K562 (cell line): ENCODE measurements at regions not wholly inside any gene's neighbourhood (a gene's known extent, or its start where the extent isn't known, plus 50 kb on each side); places are given as distances from the start of the nearest gene placed in this dataset.

Source experiments
- ATAC-seq: fragments of 200-7000 bp; cut with Tn5 transposase; 3 replicates; pipeline ENCODE4 v1.9.1; 2020; ENCODE audit warnings: moderate library complexity
- BruUV-seq: library from RNA; stranded (reverse); fragments of 400-500 nt; replicated peaks from 2 replicates; lab custom pipeline; 2021; lab: Mats Ljungman, UMichigan
- CTCF ChIA-PET: fragments of 300-600 bp; formaldehyde crosslinking; extraction: SDS; loops from one replicate; lab custom pipeline; 2021; ENCODE audit warnings: low intra/inter-chr PET ratio; lab: Yijun Ruan, JAX
- POLR2A ChIA-PET: fragments of 300-600, 350-650 bp; sonication (Branson Sonifier 250); formaldehyde crosslinking; extraction: SDS; loops from one replicate; lab custom pipeline; 2021; ENCODE audit warnings: antibody characterized with exemption, inconsistent platforms; lab: Yijun Ruan, JAX
- DNase-seq, 4 experiments: peaks; one replicate each; pipeline versions ENCODE4 v3.0.0 to v3.0.0-alpha.2; 2011 to 2018; ENCODE audit warnings: low spot score in 3 of 4, mixed read lengths in 3 of 4; ENCODE audit errors: extremely low read depth in 1 of 4
- FAIRE-seq: peaks from 2 replicates; lab custom pipeline; 2011; peaks lifted over from hg19 to GRCh38; lab: Jason Lieb, UNC
- H2AFZ ChIP-seq: 2 replicates; pipeline ENCODE4 v1.6.0; 2011; ENCODE audit warnings: low read depth, low read length, control low read depth, inconsistent platforms
- H3K27ac ChIP-seq: fragments of 200-600 bp; 3 replicates; pipeline ENCODE4 v1.8.0; 2011; ENCODE audit warnings: low read depth, mild to moderate bottlenecking, control low read depth, inconsistent platforms, low read length, moderate library complexity, mixed read lengths; ENCODE audit errors: extremely low read depth
- H3K27me3 ChIP-seq, 2 experiments: fragments of 300-600 bp in 1 of 2; 2 replicates in 1 of 2; 3 replicates in 1 of 2; pipeline versions ENCODE4 v1.6.0 to v1.8.0; 2011; ENCODE audit warnings: inconsistent platforms in 2 of 2, low read length in 2 of 2, mild to moderate bottlenecking in 1 of 2, mixed read lengths in 1 of 2, moderate library complexity in 1 of 2; ENCODE audit not compliant: control insufficient read depth in 2 of 2, insufficient read depth in 2 of 2
- H3K36me3 ChIP-seq: fragments of 300-600 bp; 3 replicates; pipeline ENCODE4 v1.8.0; 2011; ENCODE audit warnings: mild to moderate bottlenecking, low read length, inconsistent platforms; ENCODE audit not compliant: control insufficient read depth, insufficient read depth
- H3K4me1 ChIP-seq, 2 experiments: fragments of 200-600 bp in 1 of 2; replicated peaks in 1 of 2; 2 replicates in 1 of 2; 3 replicates in 1 of 2; pipeline versions ENCODE4 v1.5.1 to v1.8.0; 2011; ENCODE audit warnings: inconsistent platforms in 2 of 2, low read length in 2 of 2, mild to moderate bottlenecking in 1 of 2, mixed read lengths in 1 of 2, moderate library complexity in 1 of 2; ENCODE audit not compliant: control insufficient read depth in 2 of 2, insufficient read depth in 2 of 2
- H3K4me2 ChIP-seq: 2 replicates; pipeline ENCODE4 v1.6.1; 2011; ENCODE audit warnings: low read length, control low read depth, inconsistent platforms, mixed read lengths; ENCODE audit not compliant: insufficient read depth
- H3K4me3 ChIP-seq: fragments of 200-600 bp; sonication (generic), shearing (Covaris generic); 2 replicates; pipeline ENCODE4 v1.5.1; 2016; ENCODE audit warnings: control low read depth, inconsistent platforms
- H3K79me2 ChIP-seq: fragments of 200-600 bp; 3 replicates; pipeline ENCODE4 v1.8.0; 2011; ENCODE audit warnings: low read length, inconsistent platforms; ENCODE audit not compliant: control insufficient read depth, insufficient read depth
- H3K9ac ChIP-seq, 2 experiments: 2 replicates each; pipeline versions ENCODE4 v1.6.0 to v1.6.1; 2011; ENCODE audit warnings: low read depth in 2 of 2, low read length in 2 of 2, control low read depth in 1 of 2, inconsistent platforms in 1 of 2, mild to moderate bottlenecking in 1 of 2, mixed read lengths in 1 of 2; ENCODE audit not compliant: insufficient read depth in 1 of 2
- H3K9me1 ChIP-seq: one replicate; pipeline ENCODE4 v1.6.0; 2011; ENCODE audit warnings: inconsistent platforms, mild to moderate bottlenecking, low read length, moderate library complexity; ENCODE audit not compliant: control insufficient read depth, insufficient read depth
- H3K9me3 ChIP-seq: replicated peaks from 2 replicates; pipeline ENCODE4 v1.5.1; 2011; ENCODE audit warnings: low read depth, low read length, inconsistent platforms; ENCODE audit not compliant: control insufficient read depth, insufficient read depth
- H4K20me1 ChIP-seq: replicated peaks from 2 replicates; pipeline ENCODE4 v1.6.1; 2011; ENCODE audit warnings: low read length, inconsistent platforms, mixed read lengths; ENCODE audit not compliant: control insufficient read depth, insufficient read depth
- AFF1 ChIP-seq, 2 experiments: fragments of 450-650 bp; IDR thresholded peaks; 2 replicates each; pipeline ENCODE4 v1.6.1; 2018; ENCODE audit warnings: mild to moderate bottlenecking in 2 of 2, low read depth in 1 of 2; ENCODE audit not compliant: partially characterized antibody in 2 of 2
- ARID3B ChIP-seq: fragments of 250-450 bp; sonication (Bioruptor Pico); IDR thresholded peaks from 2 replicates; pipeline ENCODE4 v1.4.0; 2020; ENCODE audit warnings: borderline replicate concordance
- FOXK1 ChIP-seq: sonication (generic); formaldehyde crosslinking; IDR thresholded peaks from 2 replicates; pipeline ENCODE4 v1.8.0; 2022; ENCODE audit warnings: missing genetic modification reagents, mild to moderate bottlenecking, borderline replicate concordance
- MAFK ChIP-seq: IDR thresholded peaks from 2 replicates; pipeline ENCODE4 v1.6.1; 2011; ENCODE audit warnings: low read length, improper control_type of control experiment
- MCM2 ChIP-seq: fragments of 450-650 bp; IDR thresholded peaks from 2 replicates; pipeline ENCODE4 v1.6.1; 2017; ENCODE audit warnings: low read depth, mild to moderate bottlenecking
- NKRF ChIP-seq: fragments of 450-650 bp; IDR thresholded peaks from 2 replicates; pipeline ENCODE4 v1.6.1; 2016; ENCODE audit warnings: borderline replicate concordance
- NR2C1 ChIP-seq, 2 experiments: fragments of 450-650 bp; IDR thresholded peaks; 2 replicates each; pipeline ENCODE4 v1.6.1; 2017; ENCODE audit warnings: mild to moderate bottlenecking in 2 of 2, antibody characterized with exemption in 1 of 2, inconsistent platforms in 1 of 2, missing compliant biosample characterization in 1 of 2, missing genetic modification characterization in 1 of 2
- SMAD3 ChIP-seq: fragments of 450-650 bp; formaldehyde crosslinking; conservative IDR thresholded peaks from 2 replicates; pipeline ENCODE4 v1.4.0; 2020; ENCODE audit warnings: mild to moderate bottlenecking
- TAL1 ChIP-seq: fragments of 450-650 bp; IDR thresholded peaks from 2 replicates; pipeline ENCODE4 v1.6.1; 2016; ENCODE audit warnings: mild to moderate bottlenecking
- ZNF551 ChIP-seq: fragments of 250-450 bp; sonication (Bioruptor Pico); IDR thresholded peaks from 2 replicates; pipeline ENCODE4 v1.5.0; 2021; ENCODE audit warnings: mild to moderate bottlenecking, moderate library complexity
- WGBS: fragments of 100-300 bp; shearing (Covaris generic); methylation state at CpG from one replicate; pipeline ENCODE4 v1.1.6; 2016; ENCODE audit warnings: low coverage, mixed read lengths; ENCODE audit not compliant: insufficient coverage; ENCODE audit errors: missing lambda C conversion rate; 5-methylcytosine and 5-hydroxymethylcytosine counted together
- in situ Hi-C: fragments of 300-500 bp; cut with MboI; formaldehyde crosslinking; loops from 4 replicates; pipeline ENCODE4 v1.15.0; 2018; ENCODE audit warnings: inconsistent platforms, mixed read lengths
- intact Hi-C: fragments of 100-400 bp; cut with micrococcal nuclease; formaldehyde crosslinking; loops from 2 replicates; pipeline ENCODE4 v1.14.2; 2022

GRCh38 chrX:148363471-148364235, 136.8 kb upstream of the AFF2 start:
- ChIA-PET CTCF (no interaction called here), POLR2A (no interaction called here)
- no peak for ATAC-seq
- no peak for FAIRE-seq
- no peak overlapping the region for H3K4me2 ChIP-seq
- DNase-seq = no peak
- H4K20me1 ChIP-seq = no peaks in the 10 kb centered on the region
- H3K9me3 ChIP-seq = no peaks in the 10 kb centered on the region
- no peak overlapping the region for H2AFZ ChIP-seq
- H3K27ac ChIP-seq = no peak overlapping the region
- no TSS peak for BruUV-seq
- in situ Hi-C loops = no loop called here
- H3K27me3 ChIP-seq = no peaks in the 10 kb centered on the region
- no peak overlapping the region for H3K4me3 ChIP-seq
- no peaks in the 10 kb centered on the region for H3K9me1 ChIP-seq
- intact Hi-C loops = no loop called here
- 0% methylated on average over 1 of the region's 3 CpGs for WGBS
- no peaks in the 10 kb centered on the region for H3K79me2 ChIP-seq
- H3K36me3 ChIP-seq = no peaks in the 10 kb centered on the region
- H3K9ac ChIP-seq = no peak overlapping the region
- H3K4me1 ChIP-seq = no peaks in the 10 kb centered on the region
- TF ChIP-seq TAL1 (no peak), ARID3B (CRISPR knock-in tag) (no peak), AFF1 (IDR thresholded peaks at IDR 0.05; ENCODE audit: low read depth in 1 of 2, partially characterized antibody in 2 of 2) (no peak), ZNF551 (CRISPR knock-in tag) (no peak), SMAD3 (CRISPR knock-in tag) (no peak), NKRF (no peak), MCM2 (no peak), MAFK (no peak), FOXK1 (CRISPR knock-in tag) (no peak), NR2C1 (IDR thresholded peaks at IDR 0.05) (no peak), NR2C1 (tag; IDR thresholded peaks at IDR 0.05) (no peak)
